Activated naive CD8-positive, alpha-beta T cell (primary cell): ENCODE measurements at regions not wholly inside any gene's neighbourhood (a gene's known extent, or its start where the extent isn't known, plus 50 kb on each side); places are given as distances from the start of the nearest gene placed in this dataset.
"Not testable (repeated sequence)": the region's sequence is repeated elsewhere in the genome, so short reads cannot be mapped to it uniquely, and the experiment has no call there.

Experiments
- H3K27ac Mint-ChIP-seq: one replicate; pipeline ENCODE4 v1.8.0; 2021; ENCODE audit warnings: mixed read lengths
- H3K27me3 Mint-ChIP-seq: one replicate; pipeline ENCODE4 v1.8.0; 2021; ENCODE audit warnings: mixed read lengths
- H3K36me3 Mint-ChIP-seq: one replicate; pipeline ENCODE4 v1.8.0; 2021; ENCODE audit warnings: mixed read lengths
- H3K4me1 Mint-ChIP-seq: one replicate; pipeline ENCODE4 v1.8.0; 2021; ENCODE audit warnings: low read depth, mixed read lengths
- H3K4me3 Mint-ChIP-seq: one replicate; pipeline ENCODE4 v1.8.0; 2021; ENCODE audit warnings: mild to moderate bottlenecking, mixed read lengths
- H3K9me3 Mint-ChIP-seq: one replicate; pipeline ENCODE4 v1.8.0; 2021; ENCODE audit warnings: low read depth, mixed read lengths

DNA sequence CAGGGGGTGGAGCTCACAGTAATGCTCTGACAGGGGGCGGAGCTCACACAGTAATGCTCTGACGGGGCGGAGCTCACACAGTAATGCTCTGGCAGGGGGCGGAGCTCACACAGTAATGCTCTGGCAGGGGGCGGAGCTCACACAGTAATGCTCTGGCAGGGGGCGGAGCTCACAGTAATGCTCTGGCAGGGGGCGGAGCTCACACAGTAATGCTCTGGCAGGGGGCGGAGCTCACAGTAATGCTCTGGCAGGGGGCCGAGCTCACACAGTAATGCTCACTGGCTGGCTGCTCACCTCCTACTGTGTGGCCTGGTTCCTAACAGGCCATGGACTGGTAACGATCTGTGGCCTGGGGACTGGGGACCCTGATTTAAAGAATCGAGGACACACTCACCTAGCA, 53.9 kb upstream of the TNK2 start:
- H3K36me3 Mint-ChIP-seq, H3K4me1 Mint-ChIP-seq, H3K4me3 Mint-ChIP-seq, H3K9me3 Mint-ChIP-seq, H3K27ac Mint-ChIP-seq, H3K27me3 Mint-ChIP-seq: not testable (repeated sequence)

DNA sequence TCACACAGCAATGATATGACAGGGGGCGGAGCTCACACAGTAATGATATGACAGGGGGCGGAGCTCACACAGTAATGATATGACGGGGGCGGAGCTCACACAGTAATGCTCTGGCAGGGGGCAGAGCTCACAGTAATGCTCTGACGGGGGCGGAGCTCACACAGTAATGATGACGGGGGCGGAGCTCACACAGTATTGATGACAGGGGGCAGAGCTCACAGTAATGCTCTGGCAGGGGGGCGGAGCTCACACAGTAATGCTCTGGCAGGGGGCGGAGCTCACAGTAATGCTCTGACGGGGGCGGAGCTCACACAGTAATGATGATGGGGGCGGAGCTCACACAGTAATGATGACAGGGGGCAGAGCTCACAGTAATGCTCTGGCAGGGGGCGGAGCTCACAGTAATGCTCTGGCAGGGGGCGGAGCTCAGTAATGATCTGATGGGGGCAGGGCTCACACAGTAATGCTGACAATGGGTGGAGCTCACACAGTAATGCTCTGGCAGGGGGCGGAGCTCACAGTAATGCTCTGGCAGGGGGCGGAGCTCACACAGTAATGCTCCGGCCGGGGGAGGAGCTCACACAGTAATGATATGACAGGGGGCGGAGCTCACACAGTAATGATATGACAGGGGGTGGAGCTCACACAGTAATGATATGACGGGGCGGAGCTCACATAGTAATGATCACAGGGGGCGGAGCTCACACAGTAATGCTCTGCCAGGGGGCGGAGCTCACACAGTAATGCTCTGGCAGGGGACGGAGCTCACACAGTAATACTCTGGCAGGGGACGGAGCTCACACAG, 52.8 kb upstream of the TNK2 start:
- H3K9me3 Mint-ChIP-seq, H3K36me3 Mint-ChIP-seq, H3K27me3 Mint-ChIP-seq, H3K27ac Mint-ChIP-seq, H3K4me3 Mint-ChIP-seq, H3K4me1 Mint-ChIP-seq: not testable (repeated sequence)

DNA sequence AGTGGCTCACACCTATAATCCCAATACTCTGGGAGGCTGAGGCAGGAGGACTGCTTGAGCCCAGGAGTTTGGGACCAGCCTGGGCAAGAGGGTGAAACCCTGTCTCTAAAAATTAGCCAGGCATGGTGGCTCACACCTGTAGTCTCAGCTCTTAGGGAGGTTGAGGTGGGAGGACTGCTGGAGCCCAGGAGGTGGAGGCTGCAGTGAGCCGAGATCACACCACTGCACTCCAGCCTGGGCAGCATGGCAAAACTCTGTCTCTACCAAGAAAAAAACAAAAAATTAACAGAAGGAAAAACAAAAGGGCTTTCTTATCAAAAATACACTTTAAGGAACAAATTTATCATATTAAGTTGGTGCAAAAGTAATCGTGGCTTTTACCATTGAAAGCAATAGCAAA, 51.8 kb upstream of the TNK2 start:
- H3K4me1 Mint-ChIP-seq, H3K27ac Mint-ChIP-seq, H3K36me3 Mint-ChIP-seq, H3K9me3 Mint-ChIP-seq, H3K4me3 Mint-ChIP-seq, H3K27me3 Mint-ChIP-seq: not testable (repeated sequence)

DNA sequence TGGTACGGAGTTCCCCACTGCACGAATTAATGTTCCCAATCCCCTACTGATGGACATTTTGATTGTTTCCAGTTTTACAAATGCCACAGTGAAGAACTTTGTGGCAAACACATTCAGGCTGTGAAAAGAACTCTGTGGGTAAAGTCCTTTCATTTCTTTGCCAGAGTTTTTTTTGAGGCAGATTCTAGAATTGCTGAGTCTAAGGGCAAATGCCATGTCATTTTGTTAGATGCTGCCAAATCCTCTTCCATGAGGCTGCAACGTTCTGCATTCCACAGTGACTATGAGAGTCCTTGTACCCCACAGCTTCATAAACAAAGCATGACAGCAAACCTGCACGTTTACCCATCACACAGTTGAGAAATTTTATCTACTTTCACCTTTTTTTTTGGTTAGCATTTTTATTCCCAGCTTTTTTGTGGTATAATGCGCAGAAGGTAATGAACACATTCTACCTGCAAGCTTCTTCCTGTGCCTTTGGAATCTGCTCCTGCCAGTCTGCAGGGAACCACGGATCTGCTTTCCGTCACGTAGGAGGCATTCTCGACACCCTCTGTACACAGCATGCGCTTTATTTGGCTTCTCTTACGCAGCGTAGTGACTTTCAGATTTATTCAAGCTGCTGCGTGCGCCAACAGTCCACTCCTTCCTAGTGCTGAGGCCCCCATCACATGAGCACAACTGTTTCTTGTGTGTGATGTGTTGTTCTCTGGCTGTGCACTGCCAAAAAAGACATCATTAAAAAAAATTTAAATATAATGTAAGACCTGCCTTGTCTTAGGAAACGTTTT, 51.2 kb upstream of the TNK2 start:
- H3K9me3 Mint-ChIP-seq, H3K4me1 Mint-ChIP-seq, H3K27me3 Mint-ChIP-seq, H3K36me3 Mint-ChIP-seq, H3K4me3 Mint-ChIP-seq: not testable (repeated sequence)
- peak overlapping the region; percentile 6 for H3K27ac Mint-ChIP-seq

DNA sequence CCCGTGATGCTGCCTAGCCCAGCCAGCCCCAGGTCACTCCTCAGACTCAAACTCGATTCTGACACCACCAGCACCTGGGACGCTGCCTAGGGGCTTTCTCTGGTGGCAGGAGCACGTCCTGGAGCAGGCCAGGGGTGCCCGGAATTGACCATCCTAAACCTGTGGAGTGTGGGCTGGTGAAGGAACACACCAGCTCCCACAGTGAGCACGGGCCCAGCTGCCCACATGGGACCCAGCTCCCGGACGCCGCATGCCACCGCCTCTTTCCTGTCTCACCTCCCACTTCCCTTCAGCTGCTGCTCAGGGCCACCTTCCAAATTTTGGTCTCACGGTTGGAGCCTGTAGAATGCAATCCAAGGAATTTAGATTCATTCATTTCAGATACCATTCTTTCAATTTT, 50.4 kb upstream of the TNK2 start:
- peak overlapping the region; percentile 75 for H3K27ac Mint-ChIP-seq
- not testable (repeated sequence) for H3K4me1 Mint-ChIP-seq, H3K27me3 Mint-ChIP-seq, H3K4me3 Mint-ChIP-seq, H3K9me3 Mint-ChIP-seq, H3K36me3 Mint-ChIP-seq
